ENCODE measurements at regions not wholly inside any gene's neighbourhood (a gene's known extent, or its start where the extent isn't known, plus 50 kb on each side); places are given as distances from the start of the nearest gene placed in this dataset.

DNA sequence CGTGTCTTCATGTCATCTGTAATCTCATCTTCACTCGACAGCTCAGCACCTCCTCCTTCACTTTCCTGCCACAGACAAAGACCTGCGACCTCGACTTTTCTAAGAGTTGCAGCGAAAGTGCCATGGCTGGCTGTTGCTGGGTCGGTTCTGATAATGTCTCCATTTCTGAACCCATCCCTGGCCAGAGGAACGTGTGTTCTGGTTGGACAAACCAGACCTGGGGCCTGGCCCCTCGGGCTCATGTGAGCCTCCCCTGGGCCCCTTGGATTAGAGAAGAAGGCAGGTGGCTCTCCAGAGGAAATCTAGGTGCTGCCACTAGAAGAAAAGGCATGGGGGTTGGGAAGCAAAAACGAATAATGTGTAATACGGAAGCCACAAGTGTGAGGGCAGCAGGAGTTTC lies 273.7 kb downstream of the GLRX3 start:
- Histone ChIP-seq H3K9me3 (no peaks in the 10 kb centered on the region), H3K36me3 (no peaks in the 10 kb centered on the region), H3K27me3 (no peaks in the 10 kb centered on the region), H3K9ac (ENCODE audit: low read depth in 2 of 2, low read length in 2 of 2) (no peak overlapping the region), H3K27ac (no peak overlapping the region), H3K4me3 (no peak overlapping the region), H3K4me1 (no peaks in the 10 kb centered on the region)
- no peak for DNase-seq
- intact Hi-C loops (cut with DNase I), result no loop called here
- TF ChIP-seq CTCF (IDR thresholded peaks at IDR 0.05), result no peak

DNA sequence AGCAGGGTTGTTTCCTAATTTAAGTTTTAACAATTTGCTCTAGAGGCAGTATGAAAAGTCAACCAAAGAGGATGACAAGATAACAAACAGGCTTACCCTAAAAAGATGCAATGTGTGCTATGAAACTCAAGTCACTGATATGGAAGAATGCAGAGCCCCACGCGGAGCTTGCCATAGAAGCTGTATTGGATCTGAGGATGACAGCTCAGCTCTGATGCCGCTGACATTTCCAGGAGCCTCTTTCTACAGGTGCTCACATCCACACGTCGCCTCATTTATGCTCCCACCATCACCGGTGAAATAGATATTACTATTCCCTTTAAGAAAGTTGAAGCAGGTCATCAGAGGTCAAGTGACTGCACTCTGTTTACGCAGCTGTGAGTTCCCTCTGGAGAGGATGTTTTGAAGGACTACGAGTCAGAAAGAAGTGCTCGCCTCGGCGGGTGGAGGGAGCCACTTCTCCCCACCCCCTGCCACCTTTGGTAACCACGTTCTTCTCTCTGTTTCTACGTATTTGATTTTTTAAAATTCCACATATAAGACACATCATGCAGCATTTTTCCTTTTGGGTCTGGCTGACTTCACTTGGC lies 275.4 kb downstream of the GLRX3 start:
- Histone ChIP-seq H3K4me3 (no peak overlapping the region), H3K9me3 (no peaks in the 10 kb centered on the region), H3K4me1 (no peaks in the 10 kb centered on the region), H3K36me3 (no peaks in the 10 kb centered on the region), H3K27ac (no peak overlapping the region), H3K27me3 (no peaks in the 10 kb centered on the region), H3K9ac (ENCODE audit: low read depth in 2 of 2, low read length in 2 of 2) (no peak overlapping the region)
- no peak for TF ChIP-seq CTCF (IDR thresholded peaks at IDR 0.05)
- no peak for DNase-seq
- intact Hi-C loops (cut with DNase I), result no loop called here

GRCh38 chr10:130412317-130412716 lies 276.1 kb downstream of the GLRX3 start:
- H3K4me1 ChIP-seq, result no peaks in the 10 kb centered on the region
- no peak overlapping the region for H3K4me3 ChIP-seq
- intact Hi-C loops (cut with DNase I), result no loop called here
- no peaks in the 10 kb centered on the region for H3K27me3 ChIP-seq
- no peak overlapping the region for H3K9ac ChIP-seq (ENCODE audit: low read depth in 2 of 2, low read length in 2 of 2)
- DNase-seq, result no peak
- TF ChIP-seq CTCF (IDR thresholded peaks at IDR 0.05), result no peak
- no peaks in the 10 kb centered on the region for H3K9me3 ChIP-seq
- no peaks in the 10 kb centered on the region for H3K36me3 ChIP-seq
- no peak overlapping the region for H3K27ac ChIP-seq

DNA sequence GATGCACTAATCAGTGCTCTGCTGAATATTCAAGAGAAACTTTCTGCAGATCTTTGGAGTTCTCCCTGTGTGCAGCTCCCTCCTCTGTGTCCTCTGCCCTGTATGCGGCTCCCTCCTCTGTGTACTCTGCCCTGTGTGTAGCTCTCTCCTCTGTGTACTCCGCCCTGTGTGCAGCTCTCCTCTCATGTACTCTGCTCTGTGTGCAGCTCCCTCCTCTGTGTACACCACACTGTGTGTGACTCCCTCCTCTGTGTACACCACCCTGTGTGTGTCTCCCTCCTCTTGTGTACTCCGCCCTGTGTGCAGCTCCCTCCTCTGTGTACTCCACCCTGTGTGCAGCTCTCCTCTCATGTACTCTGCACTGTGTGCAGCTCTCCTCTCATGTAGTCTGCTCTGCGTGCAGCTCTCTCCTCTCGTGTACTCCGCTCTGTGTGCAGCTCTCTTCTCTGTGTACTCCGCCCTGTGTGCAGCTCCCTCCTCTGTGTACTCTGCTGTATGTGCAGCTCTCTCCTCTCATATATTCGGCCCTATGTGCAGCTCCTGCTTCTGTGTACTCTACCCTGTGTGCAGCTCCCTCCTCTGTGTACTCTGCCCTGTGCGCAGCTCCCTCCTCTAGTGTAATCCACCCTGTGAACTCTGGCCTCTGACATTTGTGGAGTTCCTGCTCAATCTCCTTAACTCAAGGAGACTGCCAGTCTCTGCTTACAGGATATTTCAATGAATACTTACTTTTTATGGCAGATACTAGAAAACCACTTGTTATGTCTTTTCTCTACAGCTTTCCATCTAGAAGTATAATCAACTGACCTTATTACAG lies 280.4 kb downstream of the GLRX3 start:
- no peaks in the 10 kb centered on the region for H3K4me1 ChIP-seq
- H3K4me3 ChIP-seq, result no peak overlapping the region
- DNase-seq, result no peak
- intact Hi-C loops (cut with DNase I), result no loop called here
- no peaks in the 10 kb centered on the region for H3K9me3 ChIP-seq
- H3K9ac ChIP-seq (ENCODE audit: low read depth in 2 of 2, low read length in 2 of 2), result no peak overlapping the region
- no peaks in the 10 kb centered on the region for H3K27me3 ChIP-seq
- no peak overlapping the region for H3K27ac ChIP-seq
- TF ChIP-seq CTCF (IDR thresholded peaks at IDR 0.05), result no peak
- no peaks in the 10 kb centered on the region for H3K36me3 ChIP-seq

- H3K9ac ChIP-seq (ENCODE audit: low read depth in 2 of 2, low read length in 2 of 2), result no peak overlapping the region
- H3K27ac ChIP-seq, result no peak overlapping the region
- H3K4me3 ChIP-seq, result no peak overlapping the region
- TF ChIP-seq CTCF (IDR thresholded peaks at IDR 0.05), result no peak
- intact Hi-C loops (cut with DNase I), result no loop called here
- H3K27me3 ChIP-seq, result no peaks in the 10 kb centered on the region
- no peak for DNase-seq
- H3K4me1 ChIP-seq, result no peaks in the 10 kb centered on the region
- no peaks in the 10 kb centered on the region for H3K36me3 ChIP-seq
- no peaks in the 10 kb centered on the region for H3K9me3 ChIP-seq
These were observed 282.5 kb downstream of the GLRX3 start for GRCh38 chr10:130418731-130419130.
